HepG2 (cell line): ENCODE measurements at regions not wholly inside any gene's neighbourhood (a gene's known extent, or its start where the extent isn't known, plus 50 kb on each side); places are given as distances from the start of the nearest gene placed in this dataset.

Source experiments
- ATAC-seq: fragments of 200-7000 bp; cut with Tn5 transposase; 3 replicates; pipeline ENCODE4 v1.9.1; 2020; ENCODE audit warnings: mild to moderate bottlenecking, moderate library complexity
- BruUV-seq: library from RNA; stranded (reverse); fragments of 400-500 nt; replicated peaks from 2 replicates; lab custom pipeline; 2021; lab: Mats Ljungman, UMichigan
- CTCF ChIA-PET: fragments of 300-600 bp; formaldehyde crosslinking; extraction: SDS; loops from one replicate; lab custom pipeline; 2021; ENCODE audit warnings: low total read pairs, inconsistent platforms, low intra/inter-chr PET ratio; lab: Yijun Ruan, JAX
- POLR2A ChIA-PET: fragments of 350-600 bp; sonication (Branson Sonifier 250); formaldehyde crosslinking; loops from one replicate; lab custom pipeline; 2020; ENCODE audit warnings: antibody characterized with exemption, inconsistent platforms; lab: Yijun Ruan, JAX
- DNase-seq: peaks from one replicate; pipeline ENCODE4 v3.0.0-alpha.2; 2015; ENCODE audit warnings: low spot score
- FAIRE-seq: peaks from 3 replicates; lab custom pipeline; 2011; peaks lifted over from hg19 to GRCh38; lab: Jason Lieb, UNC
- H2AFZ ChIP-seq: one replicate; pipeline ENCODE4 v1.6.1; 2011; ENCODE audit warnings: low read length, inconsistent platforms
- H3K27ac ChIP-seq: fragments of 300-600 bp; 3 replicates; pipeline ENCODE4 v1.8.0; 2011; ENCODE audit warnings: mixed run types, mild to moderate bottlenecking, mixed read lengths, low read length, inconsistent platforms; ENCODE audit not compliant: insufficient read depth; ENCODE audit errors: extremely low read length
- H3K27me3 ChIP-seq, 2 experiments: fragments of 200-600 bp in 1 of 2; 2 replicates in 1 of 2; 3 replicates in 1 of 2; pipeline versions ENCODE4 v1.6.0 to v1.8.0; 2011; ENCODE audit warnings: low read length in 2 of 2, mild to moderate bottlenecking in 2 of 2, moderate library complexity in 2 of 2, inconsistent platforms in 1 of 2; ENCODE audit not compliant: insufficient read depth in 2 of 2, control insufficient read depth in 1 of 2
- H3K36me3 ChIP-seq, 2 experiments: fragments of 200-600 bp in 1 of 2; replicated peaks in 1 of 2; 2 replicates in 1 of 2; 3 replicates in 1 of 2; pipeline versions ENCODE4 v1.5.1 to v1.8.0; 2011; ENCODE audit warnings: low read length in 2 of 2, inconsistent platforms in 1 of 2; ENCODE audit not compliant: insufficient read depth in 2 of 2, control insufficient read depth in 1 of 2
- H3K4me1 ChIP-seq: 2 replicates; pipeline ENCODE4 v1.5.1; 2012; ENCODE audit warnings: low read length, inconsistent platforms; ENCODE audit not compliant: insufficient read depth
- H3K4me2 ChIP-seq: 2 replicates; pipeline ENCODE4 v1.6.0; 2011; ENCODE audit warnings: low read depth, low read length, inconsistent platforms
- H3K4me3 ChIP-seq, 3 experiments: fragments of 200-600 bp in 1 of 3; sonication (generic), shearing (Covaris generic) in 1 of 3; replicated peaks in 1 of 3; 2 replicates each; pipeline ENCODE4 v1.5.1; 2011 to 2016; ENCODE audit warnings: low read length in 3 of 3, inconsistent platforms in 2 of 3, low read depth in 2 of 3, mild to moderate bottlenecking in 2 of 3, control low read depth in 1 of 3, mixed read lengths in 1 of 3; ENCODE audit not compliant: insufficient read depth in 1 of 3
- H3K79me2 ChIP-seq: one replicate; pipeline ENCODE4 v1.6.1; 2011; ENCODE audit warnings: low read length, inconsistent platforms; ENCODE audit not compliant: insufficient read depth
- H3K9ac ChIP-seq: 2 replicates; pipeline ENCODE4 v1.6.0; 2011; ENCODE audit warnings: mild to moderate bottlenecking, low read depth, low read length, inconsistent platforms; ENCODE audit not compliant: insufficient read depth
- H3K9me3 ChIP-seq: 2 replicates; pipeline ENCODE4 v1.5.1; 2012; ENCODE audit warnings: mild to moderate bottlenecking, low read length
- H4K20me1 ChIP-seq: 2 replicates; pipeline ENCODE4 v1.6.0; 2011; ENCODE audit warnings: inconsistent platforms, mild to moderate bottlenecking, low read length, moderate library complexity; ENCODE audit not compliant: insufficient read depth
- PAX8 ChIP-seq: sonication (generic); formaldehyde crosslinking; IDR thresholded peaks from 2 replicates; pipeline ENCODE4 v1.8.0; 2022; ENCODE audit warnings: mild to moderate bottlenecking, missing genetic modification reagents, borderline replicate concordance
- TBL1XR1 ChIP-seq: fragments of 150-350 bp; IDR thresholded peaks from 2 replicates; pipeline ENCODE4 v1.6.1; 2014; ENCODE audit warnings: borderline replicate concordance, low read length; ENCODE audit not compliant: partially characterized antibody
- ZHX1 ChIP-seq: sonication (generic); formaldehyde crosslinking; IDR thresholded peaks from 2 replicates; pipeline ENCODE4 v1.8.1; 2022; ENCODE audit warnings: low read depth, mild to moderate bottlenecking, missing genetic modification reagents
- ZNF331 ChIP-seq: sonication (generic); formaldehyde crosslinking; IDR thresholded peaks from 2 replicates; pipeline ENCODE4 v1.4.0; 2020; ENCODE audit warnings: missing genetic modification reagents
- ZNF691 ChIP-seq: sonication (generic); formaldehyde crosslinking; IDR thresholded peaks from 2 replicates; pipeline ENCODE4 v1.4.0; 2020; ENCODE audit warnings: missing genetic modification reagents, low read depth, mild to moderate bottlenecking, borderline replicate concordance
- ZNF788 ChIP-seq: sonication (generic); formaldehyde crosslinking; IDR thresholded peaks from 2 replicates; pipeline ENCODE4 v1.5.0; 2020; ENCODE audit warnings: mild to moderate bottlenecking, missing genetic modification reagents, borderline replicate concordance
- ZNF83 ChIP-seq: sonication (generic); formaldehyde crosslinking; IDR thresholded peaks from 2 replicates; pipeline ENCODE4 v1.4.0; 2020; ENCODE audit warnings: missing genetic modification reagents, mild to moderate bottlenecking, borderline replicate concordance
- ZXDC ChIP-seq: sonication (generic); formaldehyde crosslinking; IDR thresholded peaks from 2 replicates; pipeline ENCODE4 v1.5.0; 2020; ENCODE audit warnings: mild to moderate bottlenecking, missing genetic modification reagents
- WGBS: methylation state at CpG from one replicate; pipeline ENCODE4 v1.1.6; 2017; ENCODE audit warnings: low lambda C conversion rate; 5-methylcytosine and 5-hydroxymethylcytosine counted together
- in situ Hi-C: cut with HindIII; loops from 2 replicates; pipeline ENCODE4 v1.10.0; 2017; ENCODE audit warnings: low pct_unique_long_range_greater_than_20kb; ENCODE audit not compliant: extremely low pct_ligation_motif_present
- intact Hi-C: fragments of 100-400 bp; cut with micrococcal nuclease; formaldehyde crosslinking; loops from one replicate; pipeline ENCODE4 v1.10.0; 2022; ENCODE audit not compliant: unreplicated experiment

GRCh38 chr10:33123680-33124079, 165.7 kb upstream of the ITGB1 start (continued):
- TF ChIP-seq ZXDC (CRISPR knock-in tag) (no peak), PAX8 (CRISPR knock-in tag) (no peak), ZNF788 (no peak), ZHX1 (CRISPR knock-in tag) (no peak), TBL1XR1 (no peak), ZNF331 (no peak)

GRCh38 chr10:33122014-33122809, 164.2 kb upstream of the ITGB1 start:
- FAIRE-seq (no peak), DNase-seq (no peak), ATAC-seq (no peak)
- Histone ChIP-seq H2AFZ (no peak overlapping the region), H3K4me1 (no peaks in the 10 kb centered on the region), H3K9me3 (no peaks in the 10 kb centered on the region), H3K4me2 (peak overlapping the region; percentile 45), H3K4me3 (no peak overlapping the region), H4K20me1 (no peaks in the 10 kb centered on the region), H3K36me3 (no peaks in the 10 kb centered on the region), H3K27me3 (peaks cover 3 to 18% of the 10 kb centered on the region in 2 experiments; a peak in 3 of 5 replicates), H3K27ac (no peak overlapping the region), H3K9ac (no peak overlapping the region), H3K79me2 (no peaks in the 10 kb centered on the region)
- CTCF ChIA-PET = no interaction called here
- TF ChIP-seq ZNF83 (CRISPR knock-in tag) = no peak
- TF ChIP-seq ZNF691 (CRISPR knock-in tag) = no peak
- WGBS = 24% methylated on average over 9 of the region's 12 CpGs
- intact Hi-C loops = loop anchor here (5.0 kb wide), 1 partner anchor 35 kb away; no protein-coding TSS in a partner anchor
- POLR2A ChIA-PET = no interaction called here
- no TSS peak for BruUV-seq
- in situ Hi-C loops = no loop called here
